ENCODE measurements at regions not wholly inside any gene's neighbourhood (a gene's known extent, or its start where the extent isn't known, plus 50 kb on each side); places are given as distances from the start of the nearest gene placed in this dataset.

DNA sequence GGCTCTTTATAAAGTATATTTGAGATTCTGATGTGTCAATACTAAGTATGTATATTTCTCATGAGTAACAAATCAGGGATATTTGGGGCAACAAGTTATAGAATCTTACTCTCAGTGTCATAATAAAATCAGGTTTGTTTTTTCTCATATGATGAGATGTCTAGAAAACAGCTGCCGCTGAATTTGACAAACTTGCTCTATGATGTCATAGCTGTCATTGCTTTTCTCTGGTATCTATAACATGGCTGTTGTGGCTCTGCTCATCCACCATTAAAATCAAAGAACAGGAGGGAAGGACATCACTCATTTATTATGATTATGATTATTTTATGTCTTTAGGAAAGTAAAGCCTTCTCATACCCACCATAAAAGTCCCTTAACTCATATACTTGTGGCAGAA lies 417.2 kb upstream of the LRRTM4 start:
- H3K4ac ChIP-seq (ENCODE audit: low read depth, low read length): no peak overlapping the region
- H3K79me1 ChIP-seq (ENCODE audit: insufficient read depth, low read depth, low read length, poor library complexity, severe bottlenecking): no peaks in the 10 kb centered on the region

More for the DNA sequence above, 417.2 kb upstream of the LRRTM4 start:
- Histone ChIP-seq H4K91ac (ENCODE audit: insufficient read length, low read depth, low read length) (no peak overlapping the region), H3K14ac (ENCODE audit: insufficient read depth, low read length) (no peak overlapping the region), H3K23ac (ENCODE audit: insufficient read length, low read depth, low read length) (no peak overlapping the region), H4K8ac (replicated peaks; ENCODE audit: insufficient read length, low read depth, low read length) (no peak overlapping the region), H2BK120ac (ENCODE audit: low read depth, low read length, poor library complexity, severe bottlenecking) (no peak overlapping the region), H4K5ac (ENCODE audit: insufficient read length, low read depth, low read length) (no peak overlapping the region), H3T11ph (ENCODE audit: low read length) (no peak overlapping the region), H3K27me3 (ENCODE audit: insufficient read depth, low read length) (no peaks in the 10 kb centered on the region), H3K4me1 (ENCODE audit: insufficient read depth, low read length) (no peaks in the 10 kb centered on the region), H3K23me2 (ENCODE audit: insufficient read length, low read depth, low read length, poor library complexity, severe bottlenecking) (no peaks in the 10 kb centered on the region), H2BK12ac (ENCODE audit: insufficient read length, low read depth, low read length) (no peak overlapping the region), H3K18ac (ENCODE audit: insufficient read length, low read depth, low read length) (no peak overlapping the region), H3K4me2 (ENCODE audit: insufficient read depth, insufficient read length, low read length) (no peak overlapping the region), H3K9me3 (ENCODE audit: control insufficient read depth, low read depth, low read length) (no peaks in the 10 kb centered on the region), H2BK15ac (ENCODE audit: low read depth, low read length) (no peak overlapping the region), H2BK20ac (ENCODE audit: low read depth, low read length, poor library complexity, severe bottlenecking) (no peak overlapping the region), H2AFZ (ENCODE audit: low read length) (no peak overlapping the region), H3K9ac (ENCODE audit: extremely low read depth, insufficient read length, low read length) (no peak overlapping the region), H2BK5ac (ENCODE audit: insufficient read length, low read length) (no peak overlapping the region), H3K27ac (ENCODE audit: insufficient read length, low read depth, low read length) (no peak overlapping the region), H3K79me2 (ENCODE audit: insufficient read depth, low read length) (no peaks in the 10 kb centered on the region), H4K20me1 (ENCODE audit: control insufficient read depth, insufficient read depth, insufficient read length) (no peaks in the 10 kb centered on the region), H2AK5ac (ENCODE audit: insufficient read length, low read length) (no peak overlapping the region), H3K56ac (ENCODE audit: insufficient read length, low read depth, low read length) (no peak overlapping the region)
- Mint-ChIP-seq H3K4me1 (no peaks in the 10 kb centered on the region), H3K27me3 (ENCODE audit: low read depth) (no peaks in the 10 kb centered on the region), H3K9me3 (no peaks in the 10 kb centered on the region), H3K36me3 (ENCODE audit: insufficient read depth in 1 of 3, low read depth in 3 of 3) (no peaks in the 10 kb centered on the region), H3K27ac (no peak overlapping the region), H3K4me3 (no peak overlapping the region)
- no CpG with 5 or more reads among the region's 1 CpG for WGBS (ENCODE audit: extremely low coverage, insufficient read length, low lambda C conversion rate)
- TF ChIP-seq, protein P1, sequence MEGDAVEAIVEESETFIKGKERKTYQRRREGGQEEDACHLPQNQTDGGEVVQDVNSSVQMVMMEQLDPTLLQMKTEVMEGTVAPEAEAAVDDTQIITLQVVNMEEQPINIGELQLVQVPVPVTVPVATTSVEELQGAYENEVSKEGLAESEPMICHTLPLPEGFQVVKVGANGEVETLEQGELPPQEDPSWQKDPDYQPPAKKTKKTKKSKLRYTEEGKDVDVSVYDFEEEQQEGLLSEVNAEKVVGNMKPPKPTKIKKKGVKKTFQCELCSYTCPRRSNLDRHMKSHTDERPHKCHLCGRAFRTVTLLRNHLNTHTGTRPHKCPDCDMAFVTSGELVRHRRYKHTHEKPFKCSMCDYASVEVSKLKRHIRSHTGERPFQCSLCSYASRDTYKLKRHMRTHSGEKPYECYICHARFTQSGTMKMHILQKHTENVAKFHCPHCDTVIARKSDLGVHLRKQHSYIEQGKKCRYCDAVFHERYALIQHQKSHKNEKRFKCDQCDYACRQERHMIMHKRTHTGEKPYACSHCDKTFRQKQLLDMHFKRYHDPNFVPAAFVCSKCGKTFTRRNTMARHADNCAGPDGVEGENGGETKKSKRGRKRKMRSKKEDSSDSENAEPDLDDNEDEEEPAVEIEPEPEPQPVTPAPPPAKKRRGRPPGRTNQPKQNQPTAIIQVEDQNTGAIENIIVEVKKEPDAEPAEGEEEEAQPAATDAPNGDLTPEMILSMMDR (conservative IDR thresholded peaks at IDR 0.05): no peak
- no peak for DNase-seq

Measured in H9 (cell line).